ENCODE measurements at regions not wholly inside any gene's neighbourhood (a gene's known extent, or its start where the extent isn't known, plus 50 kb on each side); places are given as distances from the start of the nearest gene placed in this dataset.
"Not testable (repeated sequence)": the region's sequence is repeated elsewhere in the genome, so short reads cannot be mapped to it uniquely, and the experiment has no call there.

DNA sequence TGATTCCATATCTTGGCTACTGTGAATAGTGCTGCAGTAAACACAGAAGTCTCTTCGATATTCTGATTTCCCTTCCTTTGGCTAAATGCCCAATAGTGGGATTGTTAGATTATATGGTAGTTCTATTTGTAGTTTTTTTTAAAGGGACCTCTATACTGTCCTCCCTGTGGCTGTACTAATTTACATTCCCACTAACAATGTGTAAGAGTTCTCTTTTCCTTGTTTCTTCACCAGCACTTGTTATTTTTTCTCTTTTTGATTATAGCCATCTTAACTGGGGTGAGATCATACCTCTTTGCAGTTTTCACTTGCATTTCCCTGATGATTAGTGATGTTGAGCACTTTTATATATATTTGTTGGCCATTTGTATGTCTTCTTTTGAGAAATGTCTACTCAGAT, 102.0 kb downstream of the CARTPT start:
- H3K4me1 ChIP-seq (ENCODE audit: control insufficient read depth, insufficient read depth, low read length), result no peaks in the 10 kb centered on the region
- no peaks in the 10 kb centered on the region for H3K27me3 ChIP-seq (ENCODE audit: control insufficient read depth, insufficient read depth)
- DNase-seq (no peak), ATAC-seq (no peak)
- H3K4me3 ChIP-seq (ENCODE audit: low read length), result no peak overlapping the region
- no peaks in the 10 kb centered on the region for H3K9me3 ChIP-seq (ENCODE audit: control insufficient read depth, low read length)
- 74% methylated on average over 1 of the region's 1 CpG for WGBS
- no peak overlapping the region for H3K27ac ChIP-seq (ENCODE audit: low read length)
- intact Hi-C loops (cut with DNase I), result no loop called here

DNA sequence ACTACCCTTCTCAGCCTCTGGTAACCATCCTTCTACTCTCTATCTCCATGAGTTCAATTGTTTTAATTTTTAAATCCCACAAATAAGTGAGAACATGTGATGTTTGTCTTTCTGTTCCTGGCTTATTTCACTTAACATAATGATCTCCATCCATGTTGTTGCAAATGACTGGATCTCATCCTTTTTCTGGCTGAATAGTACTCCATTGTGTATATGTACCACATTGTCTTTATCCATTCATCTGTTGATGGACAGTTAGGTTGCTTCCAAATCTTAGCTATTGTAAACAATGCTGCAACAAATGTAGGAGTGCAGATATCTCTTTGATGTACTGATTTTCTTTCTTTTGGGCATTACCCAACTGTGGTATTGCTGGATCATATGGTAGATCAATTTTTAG, 103.0 kb downstream of the CARTPT start:
- intact Hi-C loops (cut with DNase I); H3K27me3 ChIP-seq (ENCODE audit: control insufficient read depth, insufficient read depth); H3K27ac ChIP-seq (ENCODE audit: low read length); H3K4me3 ChIP-seq (ENCODE audit: low read length); H3K9me3 ChIP-seq (ENCODE audit: control insufficient read depth, low read length); ATAC-seq; DNase-seq; H3K4me1 ChIP-seq (ENCODE audit: control insufficient read depth, insufficient read depth, low read length): not testable (repeated sequence)

DNA sequence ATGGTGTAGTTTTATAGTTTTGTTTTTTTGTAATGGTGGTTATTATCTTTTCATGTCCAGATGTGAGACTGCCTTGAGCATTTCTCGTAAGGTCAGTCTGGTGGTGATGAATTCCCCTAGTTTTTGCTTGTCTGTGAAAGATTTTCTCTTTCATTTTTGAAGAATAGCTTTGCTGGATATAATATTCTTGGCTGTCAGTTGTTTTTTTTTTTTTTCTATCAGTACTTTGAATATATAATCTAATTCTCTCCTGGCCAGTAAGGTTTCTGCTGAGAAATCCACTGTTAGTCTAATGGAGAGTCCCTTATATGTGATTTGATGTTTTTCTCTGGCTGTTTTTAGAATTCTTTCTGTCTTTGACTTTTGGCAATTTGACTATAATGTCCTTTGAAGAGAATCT, 106.9 kb downstream of the CARTPT start:
- intact Hi-C loops (cut with DNase I), result no loop called here
- 92% methylated on average over 1 of the region's 1 CpG for WGBS
- DNase-seq, result no peak
- Histone ChIP-seq H3K4me3 (ENCODE audit: low read length) (no peak overlapping the region), H3K4me1 (ENCODE audit: control insufficient read depth, insufficient read depth, low read length) (no peaks in the 10 kb centered on the region), H3K9me3 (ENCODE audit: control insufficient read depth, low read length) (no peaks in the 10 kb centered on the region), H3K27ac (ENCODE audit: low read length) (no peak overlapping the region), H3K27me3 (ENCODE audit: control insufficient read depth, insufficient read depth) (no peaks in the 10 kb centered on the region)
- ATAC-seq, result no peak

DNA sequence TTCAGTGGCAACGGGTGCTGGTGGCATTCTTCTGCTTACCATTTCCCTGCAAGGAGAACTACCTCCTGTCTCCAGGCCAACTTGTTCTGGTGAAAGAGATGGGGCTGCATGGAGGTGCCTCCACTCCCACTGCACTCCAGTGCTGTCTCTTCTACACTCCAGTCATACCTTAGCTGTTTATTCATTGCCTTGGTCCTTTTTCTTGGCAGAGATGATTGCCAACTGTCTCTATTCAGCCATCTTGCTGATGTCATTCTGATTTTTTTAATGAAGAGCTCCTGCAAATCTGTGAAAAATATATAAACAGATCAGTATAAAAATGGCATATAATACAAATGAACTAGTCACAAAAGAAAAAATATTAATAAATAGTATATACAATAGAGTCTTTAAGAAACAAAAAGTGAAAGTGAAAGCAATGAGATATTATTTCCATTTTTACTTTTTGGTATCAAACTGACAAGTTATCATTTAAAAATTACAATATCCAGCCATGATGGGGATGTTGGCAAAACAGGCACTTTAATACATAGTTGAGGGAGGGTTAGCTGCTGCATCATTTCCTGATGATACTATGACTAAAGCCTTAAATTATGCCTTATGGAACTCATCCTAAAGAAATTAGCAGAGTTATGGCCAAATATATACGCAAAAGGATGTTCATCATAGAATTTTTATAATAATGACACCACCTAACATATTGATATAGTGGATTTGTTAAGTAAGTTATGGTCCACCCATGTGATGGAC, 109.4 kb downstream of the CARTPT start:
- no peak for ATAC-seq
- 90% methylated on average over 2 of the region's 2 CpGs for WGBS
- no peak overlapping the region for H3K27ac ChIP-seq (ENCODE audit: low read length)
- DNase-seq, result no peak
- intact Hi-C loops (cut with DNase I), result no loop called here
- H3K9me3 ChIP-seq (ENCODE audit: control insufficient read depth, low read length), result no peaks in the 10 kb centered on the region
- peaks cover 3% of the 10 kb centered on the region for H3K4me1 ChIP-seq (ENCODE audit: control insufficient read depth, insufficient read depth, low read length)
- no peaks in the 10 kb centered on the region for H3K27me3 ChIP-seq (ENCODE audit: control insufficient read depth, insufficient read depth)
- no peak overlapping the region for H3K4me3 ChIP-seq (ENCODE audit: low read length)

DNA sequence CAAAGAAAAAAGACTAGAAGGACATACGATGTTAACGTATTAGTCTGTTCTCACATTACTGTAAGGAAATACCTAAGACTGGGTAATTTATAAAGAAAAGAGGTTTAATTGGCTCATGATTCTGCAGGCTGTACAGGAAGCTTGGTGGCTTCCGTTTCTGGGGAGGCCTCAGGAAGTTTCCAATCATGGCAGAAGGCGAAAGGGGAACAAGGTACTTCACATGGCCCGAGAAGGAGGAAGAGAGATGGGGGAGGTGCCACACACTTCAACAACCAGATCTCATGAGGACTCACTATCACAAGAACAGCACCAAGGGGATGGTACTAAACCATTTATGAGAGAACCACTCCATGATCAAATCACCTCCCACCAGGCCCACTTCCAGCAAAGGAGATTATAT, 110.1 kb downstream of the CARTPT start:
- Histone ChIP-seq H3K27me3 (ENCODE audit: control insufficient read depth, insufficient read depth) (no peaks in the 10 kb centered on the region), H3K9me3 (ENCODE audit: control insufficient read depth, low read length) (no peaks in the 10 kb centered on the region), H3K4me3 (ENCODE audit: low read length) (no peak overlapping the region), H3K27ac (ENCODE audit: low read length) (no peak overlapping the region), H3K4me1 (ENCODE audit: control insufficient read depth, insufficient read depth, low read length) (peaks cover 3% of the 10 kb centered on the region)
- DNase-seq (no peak), ATAC-seq (no peak)
- intact Hi-C loops (cut with DNase I), result no loop called here
- 75% methylated on average over 5 of the region's 5 CpGs for WGBS

DNA sequence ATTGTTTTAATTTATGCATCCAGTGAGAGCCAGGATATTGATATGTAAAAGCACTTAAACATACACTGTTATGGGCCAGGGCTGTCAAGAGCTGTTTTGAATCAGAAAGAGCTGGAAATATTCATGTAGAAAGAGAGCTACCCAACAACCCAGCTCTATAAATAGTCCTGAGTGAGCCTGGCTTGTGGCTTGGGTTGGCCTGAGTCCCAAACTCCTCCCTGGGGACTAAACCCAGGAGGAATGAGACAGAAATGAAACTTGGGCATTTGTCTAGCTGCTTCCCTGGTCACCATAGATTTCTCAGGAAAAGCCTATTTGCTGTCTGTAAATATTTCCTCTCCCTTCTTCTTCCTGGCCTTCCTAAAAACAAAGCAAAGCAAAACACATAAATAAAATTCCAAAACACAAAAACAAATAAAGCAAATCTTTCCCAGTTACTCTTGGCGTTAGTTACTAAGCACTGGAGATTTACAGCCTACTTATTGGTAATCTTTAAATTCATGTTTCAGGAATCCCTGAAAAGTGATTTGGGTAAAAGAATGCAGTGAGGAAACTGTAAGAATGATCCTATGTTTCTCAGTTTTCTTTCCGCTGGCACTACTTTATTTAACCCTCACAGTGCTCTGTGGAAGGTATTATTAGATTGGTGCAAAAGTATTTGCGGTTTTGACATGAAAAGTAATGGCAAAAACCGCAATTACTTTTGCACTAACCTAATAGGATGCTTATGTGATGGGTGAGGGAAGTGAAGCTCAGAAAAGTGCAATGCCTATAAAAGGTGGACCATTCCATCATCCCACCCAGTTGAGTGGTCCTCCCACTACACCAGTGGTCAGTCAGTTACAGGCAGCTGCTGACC, 111.8 kb downstream of the CARTPT start:
- DNase-seq, result peak; percentile 80 to 90 (median 89)
- H3K4me1 ChIP-seq (ENCODE audit: control insufficient read depth, insufficient read depth, low read length), result peaks cover 3% of the 10 kb centered on the region
- H3K27ac ChIP-seq (ENCODE audit: low read length), result no peak overlapping the region
- ATAC-seq, result peak; percentile 83 to 86
- no peak overlapping the region for H3K4me3 ChIP-seq (ENCODE audit: low read length)
- 52% methylated on average over 4 of the region's 4 CpGs for WGBS
- intact Hi-C loops (cut with DNase I), result no loop called here
- H3K9me3 ChIP-seq (ENCODE audit: control insufficient read depth, low read length), result no peaks in the 10 kb centered on the region
- H3K27me3 ChIP-seq (ENCODE audit: control insufficient read depth, insufficient read depth), result no peaks in the 10 kb centered on the region

DNA sequence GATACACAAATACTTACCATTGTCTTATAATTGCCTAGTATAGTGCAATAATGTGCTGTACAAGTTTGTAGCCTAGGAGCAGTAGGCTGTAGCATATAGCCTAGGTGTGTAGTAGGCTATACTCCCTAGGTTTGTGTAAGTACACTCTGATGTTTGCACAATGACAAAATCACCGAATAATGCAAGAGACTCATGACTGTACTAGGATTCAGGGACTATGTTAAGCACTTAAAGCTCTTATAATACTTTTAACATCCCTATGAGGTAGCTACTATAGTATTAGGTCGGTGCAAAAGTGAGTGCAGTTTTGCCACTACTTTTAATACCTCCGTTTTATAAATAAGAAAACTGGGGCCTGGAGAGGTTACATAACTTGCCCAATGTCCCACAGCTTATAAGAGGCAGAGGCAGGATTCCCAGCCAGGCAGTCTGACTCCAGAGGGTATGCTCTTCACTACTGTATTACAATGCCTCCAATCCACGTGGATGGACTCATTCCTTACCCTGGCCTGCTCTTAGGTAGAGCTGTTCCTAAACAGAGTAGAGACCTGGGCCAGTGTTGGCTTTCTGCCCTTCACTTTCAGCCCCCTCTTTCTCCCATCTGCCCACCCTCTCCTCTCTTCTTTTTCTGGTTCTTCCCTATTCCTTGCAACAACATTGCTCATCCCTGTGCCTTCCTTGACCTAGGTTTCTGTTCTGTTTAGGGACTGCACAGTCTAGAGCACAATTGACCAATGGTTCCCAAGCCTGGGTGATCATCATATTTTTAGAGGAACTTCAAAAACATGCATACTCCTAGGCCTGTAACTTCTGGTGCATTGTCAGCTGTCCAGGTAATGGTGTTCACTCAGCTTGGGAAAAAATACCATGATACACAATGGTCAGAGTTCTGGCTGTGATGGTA, 114.0 kb downstream of the CARTPT start:
- Histone ChIP-seq H3K27ac (ENCODE audit: low read length) (no peak overlapping the region), H3K9me3 (ENCODE audit: control insufficient read depth, low read length) (no peaks in the 10 kb centered on the region), H3K27me3 (ENCODE audit: control insufficient read depth, insufficient read depth) (no peaks in the 10 kb centered on the region), H3K4me3 (ENCODE audit: low read length) (no peak overlapping the region), H3K4me1 (ENCODE audit: control insufficient read depth, insufficient read depth, low read length) (peaks cover 3% of the 10 kb centered on the region)
- WGBS, result 81% methylated on average over 4 of the region's 4 CpGs
- DNase-seq (no peak), ATAC-seq (no peak)
- intact Hi-C loops (cut with DNase I), result no loop called here

DNA sequence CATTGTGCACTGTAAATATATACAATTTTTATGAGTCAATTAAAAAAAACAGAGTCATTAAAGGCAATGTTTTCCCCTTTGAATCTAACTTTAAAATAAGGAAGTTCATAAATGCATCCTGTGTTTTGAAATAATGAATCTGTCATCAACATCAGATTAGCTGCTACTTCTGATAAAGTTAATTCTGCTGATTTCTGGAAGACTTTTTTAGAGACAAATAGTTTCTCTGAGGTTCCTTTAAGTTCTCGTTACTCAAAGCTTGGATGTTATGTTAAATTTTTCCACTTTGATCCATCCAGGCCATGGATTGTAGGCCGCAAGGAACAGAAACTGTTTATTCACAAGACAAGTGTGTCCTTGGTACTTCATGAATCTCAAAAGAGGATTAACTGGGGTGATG, 115.5 kb downstream of the CARTPT start:
- Histone ChIP-seq H3K27ac (ENCODE audit: low read length) (no peak overlapping the region), H3K9me3 (ENCODE audit: control insufficient read depth, low read length) (no peaks in the 10 kb centered on the region), H3K4me1 (ENCODE audit: control insufficient read depth, insufficient read depth, low read length) (peaks cover 3% of the 10 kb centered on the region), H3K27me3 (ENCODE audit: control insufficient read depth, insufficient read depth) (no peaks in the 10 kb centered on the region), H3K4me3 (ENCODE audit: low read length) (no peak overlapping the region)
- 70% methylated on average over 2 of the region's 2 CpGs for WGBS
- intact Hi-C loops (cut with DNase I), result no loop called here
- DNase-seq (no peak), ATAC-seq (no peak)

DNA sequence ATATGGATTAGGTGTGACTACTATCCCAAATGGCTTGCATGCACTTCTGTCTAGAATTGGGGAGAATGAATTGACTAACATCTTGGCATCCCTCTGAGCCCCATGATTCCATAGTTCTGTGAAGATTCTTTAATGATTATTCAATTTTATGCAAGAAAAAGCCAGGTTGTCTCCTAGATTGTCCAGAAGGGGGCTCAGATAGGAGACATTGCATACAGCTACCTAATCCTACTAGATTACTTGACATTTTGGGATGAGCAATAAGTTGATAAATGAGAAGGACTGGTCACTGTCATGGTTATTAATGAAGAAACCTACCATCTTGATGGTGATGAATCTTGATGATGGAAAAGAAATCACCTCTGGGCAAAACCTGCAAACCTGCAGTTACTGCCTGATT, 117.0 kb downstream of the CARTPT start:
- Histone ChIP-seq H3K9me3 (ENCODE audit: control insufficient read depth, low read length) (no peaks in the 10 kb centered on the region), H3K27ac (ENCODE audit: low read length) (no peak overlapping the region), H3K27me3 (ENCODE audit: control insufficient read depth, insufficient read depth) (no peaks in the 10 kb centered on the region), H3K4me3 (ENCODE audit: low read length) (no peak overlapping the region), H3K4me1 (ENCODE audit: control insufficient read depth, insufficient read depth, low read length) (peaks cover 3% of the 10 kb centered on the region)
- ATAC-seq, result no peak
- DNase-seq, result no peak
- intact Hi-C loops (cut with DNase I), result no loop called here

DNA sequence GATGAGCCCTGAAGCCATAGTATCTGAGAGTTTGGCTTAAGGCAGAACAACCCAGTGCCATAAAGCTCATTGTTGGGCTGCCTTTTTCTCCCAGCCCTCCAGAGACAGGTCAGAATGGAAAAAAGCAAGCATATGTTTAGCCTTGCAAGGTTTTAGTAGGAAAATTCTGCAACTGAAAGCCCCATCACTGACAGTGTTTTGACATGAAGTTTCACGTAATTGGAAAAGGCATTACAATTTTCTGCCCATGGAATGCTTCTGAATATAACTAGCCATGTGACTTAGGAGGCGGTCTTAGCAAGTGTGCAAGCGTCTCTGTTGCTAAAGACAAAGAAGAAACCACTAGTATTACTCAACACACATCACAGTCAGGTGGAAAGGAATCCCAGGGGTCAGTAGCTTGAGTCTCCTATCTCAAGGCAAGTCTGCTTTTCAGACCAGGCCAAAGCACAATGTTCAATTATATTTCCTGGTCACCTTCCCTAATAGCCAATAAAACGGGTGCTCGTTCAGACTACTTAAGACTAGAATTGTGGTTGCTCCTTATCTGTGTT, 117.6 kb downstream of the CARTPT start:
- Histone ChIP-seq H3K9me3 (ENCODE audit: control insufficient read depth, low read length) (no peaks in the 10 kb centered on the region), H3K4me3 (ENCODE audit: low read length) (no peak overlapping the region), H3K4me1 (ENCODE audit: control insufficient read depth, insufficient read depth, low read length) (no peaks in the 10 kb centered on the region), H3K27me3 (ENCODE audit: control insufficient read depth, insufficient read depth) (no peaks in the 10 kb centered on the region), H3K27ac (ENCODE audit: low read length) (no peak overlapping the region)
- DNase-seq (no peak), ATAC-seq (no peak)
- 72% methylated on average over 5 of the region's 5 CpGs for WGBS
- intact Hi-C loops (cut with DNase I), result no loop called here

Data from right cardiac atrium (tissue), 5 donors.